Esophagus squamous epithelium (tissue), 4 donors: ENCODE measurements at regions not wholly inside any gene's neighbourhood (a gene's known extent, or its start where the extent isn't known, plus 50 kb on each side); places are given as distances from the start of the nearest gene placed in this dataset.

ENCODE experiments used
- POLR2A ChIP-seq, 4 donors: fragments of 450-650 bp; IDR thresholded peaks; one replicate each; pipeline ENCODE4 v1.6.1; 2017; ENCODE audit warnings: antibody characterized with exemption in 4 of 4, mild to moderate bottlenecking in 4 of 4, moderate library complexity in 3 of 4
- TF ChIP-seq, protein P1 (sequence below), 6 experiments: fragments of 450-650 bp in 4 of 6; fragments of 200-600 bp in 2 of 6; sonication (generic) in 2 of 6; IDR thresholded peaks; one replicate each; pipeline ENCODE4 v1.5.1; 2016 to 2019; ENCODE audit warnings: antibody characterized with exemption in 6 of 6, mild to moderate bottlenecking in 4 of 6, moderate library complexity in 4 of 6

DNA sequence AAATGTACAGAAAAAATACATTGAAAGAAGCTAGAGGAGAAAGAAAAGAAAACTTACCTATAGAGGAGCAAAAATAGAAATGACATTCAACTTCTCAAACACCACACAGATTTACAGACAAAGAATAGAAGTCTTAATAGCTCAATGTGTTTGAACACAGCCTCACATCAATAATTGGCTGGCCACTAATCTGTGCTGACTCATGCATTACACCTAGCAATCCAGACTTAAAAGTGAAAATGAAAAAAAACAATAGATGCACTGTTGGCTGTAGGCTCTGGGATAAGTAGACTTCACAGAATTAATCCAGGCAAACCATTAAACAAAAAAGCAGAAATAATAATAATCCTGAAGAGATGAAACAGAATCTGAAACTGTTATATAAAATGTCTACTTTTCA lies 961.3 kb upstream of the CELF4 start:
- TF ChIP-seq, protein P1, sequence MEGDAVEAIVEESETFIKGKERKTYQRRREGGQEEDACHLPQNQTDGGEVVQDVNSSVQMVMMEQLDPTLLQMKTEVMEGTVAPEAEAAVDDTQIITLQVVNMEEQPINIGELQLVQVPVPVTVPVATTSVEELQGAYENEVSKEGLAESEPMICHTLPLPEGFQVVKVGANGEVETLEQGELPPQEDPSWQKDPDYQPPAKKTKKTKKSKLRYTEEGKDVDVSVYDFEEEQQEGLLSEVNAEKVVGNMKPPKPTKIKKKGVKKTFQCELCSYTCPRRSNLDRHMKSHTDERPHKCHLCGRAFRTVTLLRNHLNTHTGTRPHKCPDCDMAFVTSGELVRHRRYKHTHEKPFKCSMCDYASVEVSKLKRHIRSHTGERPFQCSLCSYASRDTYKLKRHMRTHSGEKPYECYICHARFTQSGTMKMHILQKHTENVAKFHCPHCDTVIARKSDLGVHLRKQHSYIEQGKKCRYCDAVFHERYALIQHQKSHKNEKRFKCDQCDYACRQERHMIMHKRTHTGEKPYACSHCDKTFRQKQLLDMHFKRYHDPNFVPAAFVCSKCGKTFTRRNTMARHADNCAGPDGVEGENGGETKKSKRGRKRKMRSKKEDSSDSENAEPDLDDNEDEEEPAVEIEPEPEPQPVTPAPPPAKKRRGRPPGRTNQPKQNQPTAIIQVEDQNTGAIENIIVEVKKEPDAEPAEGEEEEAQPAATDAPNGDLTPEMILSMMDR (IDR thresholded peaks at IDR 0.05), result no peak
- no peak for TF ChIP-seq POLR2A (IDR thresholded peaks at IDR 0.05)
